AG09309 (cell line): ENCODE measurements at regions not wholly inside any gene's neighbourhood (a gene's known extent, or its start where the extent isn't known, plus 50 kb on each side); places are given as distances from the start of the nearest gene placed in this dataset.

Experiments
- DNase-seq: peaks from one replicate; pipeline ENCODE4 v3.0.0-alpha.2; 2010; ENCODE audit warnings: low read depth
- H3K4me3 ChIP-seq: 2 replicates; pipeline ENCODE4 v1.5.1; 2011; ENCODE audit warnings: mild to moderate bottlenecking, low read depth, low read length, moderate library complexity; ENCODE audit not compliant: control insufficient read depth
- TF ChIP-seq, protein P1 (sequence below): IDR thresholded peaks from 2 replicates; pipeline ENCODE4 v1.5.1; 2011; ENCODE audit warnings: mild to moderate bottlenecking, low read depth, low read length, inconsistent platforms; ENCODE audit not compliant: insufficient read depth, control insufficient read depth; ENCODE audit errors: missing control alignments

DNA sequence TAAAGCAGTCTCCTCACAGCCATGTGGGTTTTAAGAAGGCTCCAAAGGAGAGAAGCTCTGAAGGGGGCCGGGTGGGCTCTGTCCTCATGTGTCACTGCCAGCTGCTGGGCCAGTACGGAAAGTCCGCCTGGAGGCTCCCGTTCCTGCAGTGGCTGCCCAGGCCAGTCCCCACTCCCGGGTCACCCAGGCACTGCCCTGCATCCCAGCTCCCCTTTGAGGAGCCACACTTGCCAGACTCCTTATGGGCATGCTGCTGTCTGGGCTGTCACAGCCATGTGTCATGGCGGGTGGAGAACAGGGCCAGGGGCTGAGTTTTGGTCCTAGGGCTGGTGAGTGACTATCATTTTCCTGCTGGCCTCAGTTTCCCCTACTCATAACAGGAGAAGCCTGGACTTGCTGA is 79.4 kb upstream of the ACTRT2 start:
- H3K4me3 ChIP-seq: no peak overlapping the region
- DNase-seq: no peak
- TF ChIP-seq, protein P1, sequence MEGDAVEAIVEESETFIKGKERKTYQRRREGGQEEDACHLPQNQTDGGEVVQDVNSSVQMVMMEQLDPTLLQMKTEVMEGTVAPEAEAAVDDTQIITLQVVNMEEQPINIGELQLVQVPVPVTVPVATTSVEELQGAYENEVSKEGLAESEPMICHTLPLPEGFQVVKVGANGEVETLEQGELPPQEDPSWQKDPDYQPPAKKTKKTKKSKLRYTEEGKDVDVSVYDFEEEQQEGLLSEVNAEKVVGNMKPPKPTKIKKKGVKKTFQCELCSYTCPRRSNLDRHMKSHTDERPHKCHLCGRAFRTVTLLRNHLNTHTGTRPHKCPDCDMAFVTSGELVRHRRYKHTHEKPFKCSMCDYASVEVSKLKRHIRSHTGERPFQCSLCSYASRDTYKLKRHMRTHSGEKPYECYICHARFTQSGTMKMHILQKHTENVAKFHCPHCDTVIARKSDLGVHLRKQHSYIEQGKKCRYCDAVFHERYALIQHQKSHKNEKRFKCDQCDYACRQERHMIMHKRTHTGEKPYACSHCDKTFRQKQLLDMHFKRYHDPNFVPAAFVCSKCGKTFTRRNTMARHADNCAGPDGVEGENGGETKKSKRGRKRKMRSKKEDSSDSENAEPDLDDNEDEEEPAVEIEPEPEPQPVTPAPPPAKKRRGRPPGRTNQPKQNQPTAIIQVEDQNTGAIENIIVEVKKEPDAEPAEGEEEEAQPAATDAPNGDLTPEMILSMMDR: no peak

DNA sequence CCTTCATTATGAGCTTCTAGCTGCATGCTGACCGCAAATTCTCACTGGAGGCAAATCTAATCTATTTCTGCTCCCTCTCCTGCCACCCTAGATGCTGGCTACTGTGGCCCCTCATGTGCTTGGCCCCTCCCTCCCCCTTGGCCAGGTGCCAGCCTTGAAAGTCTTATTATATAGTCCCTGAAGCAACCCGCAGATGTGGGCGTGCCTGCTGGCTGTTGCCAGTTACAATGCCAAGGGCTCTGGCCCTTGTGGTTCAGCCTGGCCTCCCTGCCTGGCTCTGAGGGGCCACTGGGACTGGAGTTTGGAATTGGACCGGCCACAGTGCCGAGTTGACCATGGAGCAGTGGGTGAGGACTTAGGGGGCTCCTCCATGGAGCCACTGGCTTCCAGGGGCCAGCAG is 78.9 kb upstream of the ACTRT2 start:
- TF ChIP-seq, protein P1: no peak
- no peak overlapping the region for H3K4me3 ChIP-seq

DNA sequence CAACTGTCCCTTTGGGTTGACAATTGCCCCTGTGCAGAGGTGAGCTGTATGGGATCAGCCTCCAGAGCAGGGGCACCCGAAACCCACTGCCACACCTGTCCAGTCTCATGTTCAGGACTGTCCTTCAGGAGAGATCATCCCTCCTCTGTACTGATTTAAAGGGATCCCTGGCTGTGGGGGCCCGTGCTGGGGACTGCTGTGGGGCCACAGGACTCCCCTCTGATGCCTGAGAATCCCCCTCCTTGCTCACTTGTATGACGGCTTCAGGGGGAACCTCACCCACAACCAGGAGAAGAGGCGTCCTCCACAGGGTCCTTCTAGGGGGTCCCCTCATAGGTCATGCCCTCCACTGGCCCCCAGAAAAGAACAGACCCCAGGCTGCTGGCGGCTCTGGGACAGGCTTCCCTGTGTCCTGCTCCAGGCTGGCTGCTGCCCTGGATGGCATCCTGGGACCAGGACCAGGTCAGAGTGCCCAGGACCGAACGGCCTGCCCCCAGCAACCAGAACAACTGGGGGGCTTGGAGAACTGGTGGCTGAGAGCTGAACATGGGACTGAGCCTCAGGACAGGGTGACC is 77.5 kb upstream of the ACTRT2 start:
- TF ChIP-seq, protein P1: no peak
- H3K4me3 ChIP-seq: no peak overlapping the region
- DNase-seq: no peak

More for the DNA sequence above, 78.9 kb upstream of the ACTRT2 start:
- no peak for DNase-seq

DNA sequence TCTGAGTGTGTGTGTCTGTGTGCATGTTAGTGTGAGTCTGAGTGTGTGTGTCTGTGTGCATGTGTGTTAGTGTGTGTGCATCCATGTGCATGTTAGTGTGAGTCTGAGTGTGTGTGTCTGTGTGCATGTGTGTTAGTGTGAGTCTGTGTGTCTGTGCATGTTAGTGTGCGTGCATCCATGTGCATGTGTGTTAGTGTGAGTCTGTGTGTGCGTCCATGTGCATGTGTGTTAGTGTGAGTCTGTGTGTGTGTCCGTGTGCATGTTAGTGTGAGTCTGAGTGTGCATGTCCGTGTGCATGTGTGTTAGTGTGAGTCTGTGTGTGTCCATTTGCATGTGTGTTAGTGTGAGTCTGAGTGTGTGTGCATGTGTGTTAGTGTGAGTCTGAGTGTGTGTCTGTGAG is 76.6 kb upstream of the ACTRT2 start:
- H3K4me3 ChIP-seq: no peak overlapping the region
- TF ChIP-seq, protein P1: no peak
- DNase-seq: no peak

DNA sequence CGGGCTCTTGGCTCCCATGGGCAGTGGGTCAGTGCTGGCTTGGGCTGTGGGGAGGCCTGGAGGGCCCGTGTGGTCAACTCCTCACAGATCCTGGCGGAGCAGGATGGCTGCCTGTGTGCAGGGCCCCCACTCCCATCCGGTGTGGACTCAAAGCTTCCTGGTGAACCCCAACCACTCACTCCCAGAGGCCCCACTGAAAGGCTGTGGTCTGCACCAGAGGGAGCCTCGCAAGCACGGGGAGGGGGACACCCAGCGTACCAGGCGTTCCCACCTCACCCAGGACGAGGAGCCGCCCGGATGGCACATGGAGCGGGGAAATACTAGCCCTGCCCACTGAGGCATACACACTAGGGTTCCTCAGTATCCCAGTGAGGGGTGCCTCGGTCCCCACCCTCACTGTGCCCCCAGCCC is 75.4 kb upstream of the ACTRT2 start:
- no peak for DNase-seq
- TF ChIP-seq, protein P1: no peak
- no peak overlapping the region for H3K4me3 ChIP-seq

DNA sequence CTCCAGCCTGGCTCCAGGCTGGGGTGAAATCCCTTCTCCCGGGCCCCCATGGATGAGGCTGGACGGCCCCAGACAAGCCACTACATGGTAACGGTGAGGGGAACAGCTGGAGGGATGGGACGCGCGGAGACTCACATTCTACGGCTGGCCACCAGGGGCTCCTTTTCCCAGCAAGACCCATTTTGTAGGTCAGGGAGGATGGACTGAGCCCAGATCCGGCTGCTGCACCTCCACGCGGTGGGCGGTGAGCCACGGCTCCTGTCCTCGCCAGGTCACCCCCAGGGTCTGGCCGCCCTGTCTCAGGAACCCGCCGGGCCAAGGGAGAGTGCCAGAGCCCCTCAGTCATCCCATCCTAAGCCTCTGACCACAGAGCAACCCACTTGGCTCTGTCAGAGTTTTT is 75.0 kb upstream of the ACTRT2 start:
- DNase-seq: no peak
- H3K4me3 ChIP-seq: no peak overlapping the region
- TF ChIP-seq, protein P1: no peak
